HUES64 (cell line): ENCODE measurements at regions not wholly inside any gene's neighbourhood (a gene's known extent, or its start where the extent isn't known, plus 50 kb on each side); places are given as distances from the start of the nearest gene placed in this dataset.

Source experiments
- H3K27ac ChIP-seq: 2 replicates; pipeline ENCODE4 v1.7.0; 2013; ENCODE audit warnings: low read depth, low read length, inconsistent platforms
- H3K27me3 ChIP-seq: 2 replicates; pipeline ENCODE4 v1.6.1; 2013; ENCODE audit warnings: mild to moderate bottlenecking, low read length; ENCODE audit not compliant: insufficient read depth
- H3K36me3 ChIP-seq: 2 replicates; pipeline ENCODE4 v1.6.1; 2013; ENCODE audit warnings: mild to moderate bottlenecking, low read length; ENCODE audit not compliant: insufficient read depth
- H3K4me1 ChIP-seq: 2 replicates; pipeline ENCODE4 v1.6.1; 2013; ENCODE audit warnings: mild to moderate bottlenecking, low read length, moderate library complexity; ENCODE audit not compliant: insufficient read depth
- H3K4me3 ChIP-seq: 2 replicates; pipeline ENCODE4 v1.5.1; 2013; ENCODE audit warnings: mild to moderate bottlenecking, low read length, moderate library complexity
- H3K9ac ChIP-seq: 2 replicates; pipeline ENCODE4 v1.6.1; 2013; ENCODE audit warnings: mild to moderate bottlenecking, low read depth, low read length
- H3K9me3 ChIP-seq: 2 replicates; pipeline ENCODE4 v1.6.1; 2013; ENCODE audit warnings: low read depth, low read length; ENCODE audit not compliant: insufficient read depth
- WGBS: fragments of 150-250, 120-280 bp; methylation state at CpG from one replicate; pipeline ENCODE4 v1.1.7; 2013; ENCODE audit warnings: missing lambda C conversion rate; 5-methylcytosine and 5-hydroxymethylcytosine counted together

DNA sequence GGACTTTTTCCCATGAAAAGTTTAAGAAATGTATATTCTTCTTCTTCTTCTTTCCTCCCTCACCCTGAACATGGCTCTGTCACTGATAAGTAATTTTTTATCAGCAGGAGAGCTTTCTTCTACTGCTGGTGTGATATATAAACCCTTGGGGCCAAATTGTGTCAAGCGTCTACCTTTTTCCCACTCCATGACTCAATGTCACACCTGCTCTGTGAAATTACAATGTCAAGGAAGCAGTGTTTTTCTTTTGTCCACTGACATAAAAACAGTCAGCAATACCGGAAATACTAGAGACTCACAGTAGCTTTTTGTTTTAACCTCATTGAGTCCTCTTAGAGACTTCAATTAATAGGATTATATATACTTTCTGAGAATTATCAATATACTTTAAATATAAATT is 416.2 kb upstream of the ADGRL4 start:
- Histone ChIP-seq H3K27me3 (no peaks in the 10 kb centered on the region), H3K4me1 (no peaks in the 10 kb centered on the region), H3K9me3 (no peaks in the 10 kb centered on the region), H3K36me3 (no peaks in the 10 kb centered on the region), H3K4me3 (no peak overlapping the region), H3K9ac (no peak overlapping the region), H3K27ac (no peak overlapping the region)
- WGBS, result 93% methylated on average over 2 of the region's 2 CpGs

DNA sequence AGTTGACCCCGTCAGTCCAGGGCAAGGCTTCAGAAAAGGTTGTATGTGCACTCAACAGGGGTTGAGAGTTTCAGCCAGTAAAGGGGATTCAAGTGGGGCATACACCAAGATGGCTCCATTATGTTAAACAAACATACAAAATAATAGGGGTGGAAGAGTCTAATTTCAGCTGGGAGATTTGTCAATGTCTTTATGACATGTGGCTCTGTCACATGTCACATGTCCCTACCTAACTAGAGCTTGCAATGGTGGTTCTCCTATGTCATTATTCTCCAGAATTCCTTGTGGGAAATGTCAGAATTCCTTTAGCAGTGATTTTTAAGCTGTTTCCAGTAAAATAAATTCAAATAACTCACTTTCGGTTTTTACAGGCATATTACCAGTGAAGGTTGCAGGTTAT is 392.0 kb upstream of the ADGRL4 start:
- no peaks in the 10 kb centered on the region for H3K9me3 ChIP-seq
- H3K27me3 ChIP-seq, result no peaks in the 10 kb centered on the region
- H3K4me3 ChIP-seq, result no peak overlapping the region
- no peak overlapping the region for H3K27ac ChIP-seq
- no peak overlapping the region for H3K9ac ChIP-seq
- WGBS, result 96% methylated on average over 2 of the region's 2 CpGs
- no peaks in the 10 kb centered on the region for H3K4me1 ChIP-seq
- H3K36me3 ChIP-seq, result no peaks in the 10 kb centered on the region

DNA sequence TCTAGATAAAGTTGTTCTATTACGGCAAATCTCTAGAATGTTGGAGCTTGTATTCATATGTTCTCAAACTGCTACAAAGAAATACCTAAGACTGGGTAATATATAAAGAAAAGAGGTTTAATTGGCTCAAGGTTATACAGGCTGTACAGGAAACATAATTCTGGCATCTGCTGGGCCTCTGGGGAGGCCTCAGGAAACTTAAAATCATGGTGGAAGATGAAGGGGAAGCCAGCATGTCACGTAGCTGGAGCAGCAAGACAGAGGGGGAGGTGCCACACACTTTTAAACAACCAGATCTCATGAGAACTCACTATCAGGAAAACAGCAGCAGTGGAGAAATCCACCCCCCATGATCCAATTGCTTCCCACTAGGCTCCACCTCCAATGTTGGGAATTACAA is 390.4 kb upstream of the ADGRL4 start:
- 75% methylated on average over 1 of the region's 2 CpGs for WGBS
- no peak overlapping the region for H3K27ac ChIP-seq
- H3K4me1 ChIP-seq, result no peaks in the 10 kb centered on the region
- no peaks in the 10 kb centered on the region for H3K36me3 ChIP-seq
- no peak overlapping the region for H3K9ac ChIP-seq
- H3K9me3 ChIP-seq, result no peaks in the 10 kb centered on the region
- H3K27me3 ChIP-seq, result no peaks in the 10 kb centered on the region
- H3K4me3 ChIP-seq, result no peak overlapping the region

DNA sequence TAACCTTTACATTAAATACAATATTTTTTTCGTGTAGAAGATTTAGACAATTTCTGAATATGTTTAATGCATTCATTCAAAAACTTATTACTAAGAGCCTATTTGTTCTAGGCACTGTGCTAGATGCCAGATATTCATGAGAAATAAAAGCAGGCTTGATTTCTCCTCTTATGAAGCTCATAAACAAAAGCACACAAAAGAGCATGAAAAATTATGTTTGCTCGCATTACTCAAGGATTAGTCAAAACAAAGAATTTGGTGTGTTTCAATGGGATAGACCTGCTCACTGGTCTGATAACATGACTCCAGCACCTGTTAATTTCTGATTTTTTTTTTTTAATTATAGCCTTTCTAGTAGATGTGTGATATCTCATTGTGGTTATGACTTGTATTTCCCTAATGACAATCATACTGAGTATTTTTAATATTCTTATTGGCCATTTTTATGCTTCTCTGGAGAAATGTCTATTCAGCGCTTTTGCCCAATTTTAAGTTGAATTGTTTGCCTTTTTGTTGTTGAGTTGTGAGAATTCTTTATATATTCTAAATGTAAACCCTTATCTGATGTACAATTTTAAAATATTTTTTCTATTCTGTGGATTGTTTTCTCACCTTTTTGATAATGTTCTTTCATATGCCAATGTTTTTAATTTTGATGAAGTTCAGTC is 382.3 kb upstream of the ADGRL4 start:
- Histone ChIP-seq H3K27me3 (no peaks in the 10 kb centered on the region), H3K4me3 (no peak overlapping the region), H3K27ac (no peak overlapping the region), H3K9me3 (no peaks in the 10 kb centered on the region), H3K36me3 (no peaks in the 10 kb centered on the region), H3K9ac (no peak overlapping the region), H3K4me1 (no peaks in the 10 kb centered on the region)
- 86% methylated on average over 1 of the region's 3 CpGs for WGBS

DNA sequence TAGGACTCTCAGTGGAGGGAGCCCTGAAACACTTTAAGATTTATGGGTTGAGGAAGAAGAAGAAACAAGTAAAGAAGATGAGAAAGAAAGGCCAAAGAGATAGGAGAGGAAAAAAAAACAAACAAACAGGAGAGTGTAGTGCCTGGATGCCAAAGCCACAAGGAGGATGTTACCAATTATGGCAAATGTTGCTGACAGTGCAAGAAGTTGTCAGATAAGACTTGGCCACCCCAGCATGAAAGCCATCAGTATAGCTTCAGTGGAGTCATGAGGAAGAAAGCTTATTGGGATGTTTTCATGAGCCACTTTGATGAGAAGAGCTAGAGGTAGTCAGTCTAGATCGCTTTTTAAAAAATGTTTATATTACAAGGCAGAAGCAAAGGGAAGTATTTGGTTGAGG is 380.2 kb upstream of the ADGRL4 start:
- Histone ChIP-seq H3K9me3 (no peaks in the 10 kb centered on the region), H3K27me3 (no peaks in the 10 kb centered on the region), H3K4me1 (no peaks in the 10 kb centered on the region), H3K4me3 (no peak overlapping the region), H3K27ac (no peak overlapping the region), H3K9ac (no peak overlapping the region), H3K36me3 (no peaks in the 10 kb centered on the region)
- WGBS, result 93% methylated on average over 1 of the region's 1 CpG

DNA sequence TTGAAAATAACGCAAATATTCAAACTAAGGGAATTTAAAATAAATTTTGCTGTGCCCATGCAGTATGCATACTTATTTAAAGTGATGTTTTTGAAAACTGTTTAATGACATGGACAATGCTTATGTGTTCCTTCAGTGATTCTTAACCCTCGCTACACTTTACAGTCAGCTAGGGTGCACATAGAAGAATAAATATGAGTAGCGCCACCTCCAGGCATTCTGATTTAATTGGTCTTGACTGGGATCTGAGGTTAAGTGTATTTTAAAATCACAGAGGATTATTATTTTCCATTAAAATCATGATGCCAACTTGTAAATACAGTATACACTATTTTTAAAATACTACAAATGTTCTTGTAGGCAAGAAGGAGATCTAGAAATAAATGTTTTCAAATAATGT is 373.5 kb upstream of the ADGRL4 start:
- Histone ChIP-seq H3K27me3 (no peaks in the 10 kb centered on the region), H3K9ac (no peak overlapping the region), H3K4me1 (peaks cover 15% of the 10 kb centered on the region), H3K4me3 (no peak overlapping the region), H3K9me3 (no peaks in the 10 kb centered on the region), H3K27ac (no peak overlapping the region), H3K36me3 (no peaks in the 10 kb centered on the region)
- 100% methylated on average over 2 of the region's 3 CpGs for WGBS

DNA sequence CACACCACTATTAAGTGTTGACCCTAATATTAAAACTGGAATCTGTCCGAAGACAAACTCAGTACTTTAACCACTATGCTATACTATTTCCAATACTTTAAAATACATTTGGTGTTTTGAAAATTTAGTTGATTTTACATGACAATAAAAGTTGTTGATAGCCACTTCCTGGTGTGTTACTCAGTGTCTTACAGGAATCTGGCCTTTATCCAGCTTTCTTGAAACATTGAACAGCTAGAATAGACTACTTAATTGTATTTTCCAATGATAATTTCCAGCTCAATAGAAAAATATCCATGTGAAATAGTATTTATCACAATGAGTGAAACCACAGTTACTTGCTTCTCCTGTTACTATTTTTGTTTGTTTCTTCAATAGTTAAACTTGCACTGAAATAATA is 369.6 kb upstream of the ADGRL4 start:
- Histone ChIP-seq H3K9me3 (no peaks in the 10 kb centered on the region), H3K27me3 (no peaks in the 10 kb centered on the region), H3K36me3 (no peaks in the 10 kb centered on the region), H3K27ac (no peak overlapping the region), H3K4me1 (peaks cover 22% of the 10 kb centered on the region), H3K9ac (no peak overlapping the region), H3K4me3 (no peak overlapping the region)
- 92% methylated on average over 1 of the region's 1 CpG for WGBS

DNA sequence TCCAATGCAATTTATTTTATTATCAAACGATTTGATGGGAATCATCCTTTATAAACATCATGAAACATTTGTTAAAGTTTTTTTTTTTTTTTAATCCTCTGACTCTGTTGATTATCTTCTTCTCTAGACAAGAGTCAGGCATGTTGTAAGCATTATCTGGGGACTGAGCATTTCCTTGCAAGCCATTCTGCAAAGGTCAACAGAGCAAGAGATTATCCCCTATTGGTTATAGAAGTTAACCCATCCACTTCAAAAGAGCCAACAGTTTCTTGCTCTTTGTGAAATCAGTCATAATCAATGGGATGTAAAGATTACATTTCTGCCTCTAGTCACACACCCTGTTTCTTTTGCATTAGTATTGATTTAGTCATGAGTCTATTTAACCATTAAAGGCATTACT is 368.8 kb upstream of the ADGRL4 start:
- H3K27ac ChIP-seq, result no peak overlapping the region
- no peak overlapping the region for H3K9ac ChIP-seq
- no peaks in the 10 kb centered on the region for H3K27me3 ChIP-seq
- H3K4me3 ChIP-seq, result no peak overlapping the region
- no peaks in the 10 kb centered on the region for H3K9me3 ChIP-seq
- H3K36me3 ChIP-seq, result no peaks in the 10 kb centered on the region
- H3K4me1 ChIP-seq, result peaks cover 22% of the 10 kb centered on the region
- WGBS, result no CpG with 5 or more reads among the region's 1 CpG

DNA sequence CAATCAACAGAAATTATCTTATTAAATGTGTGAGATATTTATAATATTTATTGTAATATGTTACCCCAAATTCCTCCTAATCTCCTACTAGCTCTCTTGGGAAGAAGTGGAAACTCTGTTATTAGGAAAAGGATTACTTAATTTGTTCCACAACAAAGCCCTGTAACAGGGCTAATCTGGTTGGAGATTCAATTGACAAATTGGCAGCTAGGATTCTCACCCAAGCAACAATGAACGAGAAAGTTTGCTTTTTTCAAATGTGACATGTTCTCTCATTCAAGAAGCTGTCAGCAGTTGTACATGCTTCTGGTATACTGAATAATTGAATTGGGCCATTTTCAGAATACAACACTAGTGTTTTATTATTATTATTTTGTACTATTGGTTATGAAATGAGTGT is 367.9 kb upstream of the ADGRL4 start:
- H3K36me3 ChIP-seq, result no peaks in the 10 kb centered on the region
- no peak overlapping the region for H3K27ac ChIP-seq
- 90% methylated on average over 1 of the region's 1 CpG for WGBS
- H3K9me3 ChIP-seq, result no peaks in the 10 kb centered on the region
- no peak overlapping the region for H3K4me3 ChIP-seq
- no peak overlapping the region for H3K9ac ChIP-seq
- no peaks in the 10 kb centered on the region for H3K27me3 ChIP-seq
- peaks cover 22% of the 10 kb centered on the region for H3K4me1 ChIP-seq

DNA sequence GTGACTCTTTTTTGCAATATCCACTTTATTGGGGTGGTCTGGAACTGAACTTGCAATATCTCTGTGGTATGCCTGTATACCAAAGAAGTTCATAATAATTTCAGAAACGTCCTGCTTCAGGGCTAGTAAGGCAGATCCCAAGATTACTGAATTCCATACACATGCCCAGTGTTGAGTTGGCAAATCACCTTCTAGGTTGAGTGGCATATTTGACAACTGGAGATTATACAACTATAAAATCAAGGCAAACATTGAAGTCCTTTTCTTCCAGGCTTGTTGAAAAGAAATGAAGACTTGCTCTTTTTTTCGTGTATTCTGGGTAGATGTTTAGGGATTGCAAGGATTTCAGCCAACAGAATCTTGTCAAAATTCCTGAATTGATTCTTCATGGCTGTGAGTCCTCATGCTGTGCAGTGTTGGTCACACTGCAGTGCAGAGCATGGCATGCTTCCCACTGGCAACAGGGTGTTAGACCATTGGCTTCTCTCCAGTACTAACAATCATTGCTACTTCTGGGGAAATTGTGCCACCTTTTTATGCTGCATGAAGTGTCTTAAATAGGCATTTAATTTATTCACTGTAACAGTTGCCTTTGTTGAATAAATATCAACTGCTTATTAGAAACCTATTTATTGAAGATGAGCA is 367.1 kb upstream of the ADGRL4 start:
- H3K9me3 ChIP-seq, result no peaks in the 10 kb centered on the region
- H3K4me3 ChIP-seq, result no peak overlapping the region
- H3K27me3 ChIP-seq, result no peaks in the 10 kb centered on the region
- H3K27ac ChIP-seq, result no peak overlapping the region
- 87% methylated on average over 2 of the region's 2 CpGs for WGBS
- H3K36me3 ChIP-seq, result no peaks in the 10 kb centered on the region
- H3K4me1 ChIP-seq, result peaks cover 22% of the 10 kb centered on the region
- H3K9ac ChIP-seq, result no peak overlapping the region

DNA sequence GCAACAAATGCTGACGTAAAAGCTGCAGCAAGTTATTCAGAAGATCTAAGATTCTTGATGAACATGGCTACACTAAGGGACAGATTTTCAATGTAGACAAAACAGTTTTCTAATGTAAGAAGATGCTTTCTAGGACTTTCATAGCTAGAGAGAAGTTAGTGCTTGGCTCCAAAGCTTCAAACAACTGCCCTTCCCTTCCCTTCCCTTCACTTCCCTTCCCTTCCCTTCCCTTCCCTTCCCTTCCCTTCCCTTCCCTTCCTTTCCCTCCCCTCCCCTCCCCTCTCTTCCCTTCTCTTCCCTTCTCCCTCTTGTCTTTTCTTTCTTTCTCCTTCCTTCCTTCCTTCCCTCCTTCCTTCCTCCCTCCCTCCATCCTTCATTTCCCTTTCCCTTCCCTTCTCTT is 365.3 kb upstream of the ADGRL4 start:
- 97% methylated on average over 1 of the region's 1 CpG for WGBS
- Histone ChIP-seq H3K9me3 (no peaks in the 10 kb centered on the region), H3K4me1 (peaks cover 22% of the 10 kb centered on the region), H3K27me3 (no peaks in the 10 kb centered on the region), H3K4me3 (no peak overlapping the region), H3K9ac (no peak overlapping the region), H3K36me3 (no peaks in the 10 kb centered on the region), H3K27ac (no peak overlapping the region)

DNA sequence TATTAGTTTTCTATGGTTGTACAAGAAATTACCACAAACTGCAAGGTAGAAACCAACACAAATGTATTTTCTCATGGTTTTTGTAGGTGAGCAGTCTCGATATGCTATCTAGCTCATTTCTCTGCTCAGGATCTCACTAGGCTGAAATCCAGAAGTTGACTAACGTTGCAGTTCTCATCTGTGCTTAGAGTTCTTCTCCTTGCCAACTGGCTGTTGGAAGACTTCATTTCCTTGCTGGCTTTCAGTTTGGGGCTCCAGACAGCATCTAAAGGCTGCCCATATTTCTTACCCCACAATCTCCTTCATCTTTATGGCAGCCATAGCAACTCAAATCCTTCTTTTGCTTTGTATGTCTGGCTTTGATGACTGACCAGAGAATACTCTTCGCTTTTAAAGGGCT is 362.6 kb upstream of the ADGRL4 start:
- Histone ChIP-seq H3K27ac (no peak overlapping the region), H3K36me3 (no peaks in the 10 kb centered on the region), H3K9me3 (no peaks in the 10 kb centered on the region), H3K4me3 (no peak overlapping the region), H3K27me3 (no peaks in the 10 kb centered on the region), H3K4me1 (peaks cover 8% of the 10 kb centered on the region), H3K9ac (no peak overlapping the region)
- WGBS, result 97% methylated on average over 3 of the region's 3 CpGs
